Activated T-cell treated with anti-CD3 and anti-CD28 coated beads, Interleukin-2, amount 50 U/mL, for 72 hours (primary cell): ENCODE measurements at regions not wholly inside any gene's neighbourhood (a gene's known extent, or its start where the extent isn't known, plus 50 kb on each side); places are given as distances from the start of the nearest gene placed in this dataset.

Source experiments
- ATAC-seq, 2 donors: fragments of 150-1000 bp; cut with Tn5 transposase; replicated peaks in 1 of 2; 2 replicates each; pipeline ENCODE4 v1.10.0; 2021; ENCODE audit warnings: moderate library complexity in 2 of 2, mild to moderate bottlenecking in 1 of 2
- DNase-seq, 2 donors: peaks; one replicate each; pipeline ENCODE4 v3.0.0; 2021 to 2022; ENCODE audit warnings: mixed read lengths in 1 of 2
- H3K27ac Mint-ChIP-seq: one replicate; pipeline ENCODE4 v1.8.0; 2022; ENCODE audit warnings: mild to moderate bottlenecking, moderate library complexity, mixed read lengths
- H3K27me3 Mint-ChIP-seq: one replicate; pipeline ENCODE4 v1.8.0; 2022; ENCODE audit warnings: low read depth, mixed read lengths
- H3K36me3 Mint-ChIP-seq, 2 donors: one replicate each; pipeline ENCODE4 v1.8.0; 2022; ENCODE audit warnings: mixed read lengths in 2 of 2, mild to moderate bottlenecking in 1 of 2; ENCODE audit not compliant: insufficient read depth in 2 of 2
- H3K4me1 Mint-ChIP-seq: one replicate; pipeline ENCODE4 v1.8.0; 2022; ENCODE audit warnings: low read depth, mixed read lengths
- H3K4me3 Mint-ChIP-seq, 2 donors: one replicate each; pipeline ENCODE4 v1.8.0; 2022; ENCODE audit warnings: mild to moderate bottlenecking in 2 of 2, mixed read lengths in 2 of 2, moderate library complexity in 2 of 2
- H3K9me3 Mint-ChIP-seq, 2 donors: one replicate each; pipeline ENCODE4 v1.8.0; 2022; ENCODE audit warnings: mixed read lengths in 2 of 2

DNA sequence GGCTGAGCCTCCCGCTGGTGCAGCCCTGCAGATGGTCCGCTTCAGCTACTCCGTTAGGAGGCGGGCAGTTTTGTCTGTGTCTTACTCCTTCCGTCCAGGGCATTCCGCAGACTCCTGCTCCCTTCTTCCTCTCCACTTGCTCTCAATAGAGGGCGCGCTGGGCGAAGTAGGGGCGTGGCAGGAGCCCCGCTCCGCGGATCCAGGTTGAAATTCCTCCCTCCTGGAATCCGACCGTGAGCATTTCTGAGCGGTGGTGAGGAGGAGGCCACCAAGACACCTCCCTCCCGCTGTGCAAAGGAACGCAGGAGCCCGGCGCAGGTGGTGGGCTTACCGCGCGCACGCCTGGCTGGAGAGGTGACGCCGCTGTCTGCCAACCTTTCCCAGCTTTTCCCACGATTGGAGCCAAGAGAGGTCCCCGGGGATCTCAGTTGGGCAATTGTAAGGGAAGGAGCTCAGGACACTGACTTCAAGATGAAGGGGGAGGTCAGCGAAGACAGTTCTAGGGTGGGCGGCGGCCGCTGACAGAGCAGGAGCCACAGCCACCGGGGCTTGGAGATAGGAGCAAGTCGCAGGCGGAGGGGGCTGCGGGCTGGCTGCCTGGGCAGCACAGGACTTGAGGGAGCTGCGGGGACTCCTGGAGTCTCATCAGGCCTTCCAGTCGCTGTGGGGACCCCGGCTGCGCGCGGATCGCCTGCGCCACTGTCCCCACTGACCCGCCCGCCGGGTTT lies 1011.3 kb downstream of the XPNPEP1 start:
- no peak for DNase-seq
- H3K4me1 Mint-ChIP-seq: no peaks in the 10 kb centered on the region
- peaks cover under 1 to 2% of the 10 kb centered on the region in 2 donors for H3K36me3 Mint-ChIP-seq
- no peak overlapping the region for H3K4me3 Mint-ChIP-seq
- no peak for ATAC-seq
- peaks cover 2 to 4% of the 10 kb centered on the region in 2 donors for H3K9me3 Mint-ChIP-seq
- H3K27ac Mint-ChIP-seq: no peak overlapping the region
- H3K27me3 Mint-ChIP-seq: no peaks in the 10 kb centered on the region

GRCh38 chr10:108908096-108908495 lies 1015.2 kb downstream of the XPNPEP1 start:
- H3K27me3 Mint-ChIP-seq: no peaks in the 10 kb centered on the region
- H3K9me3 Mint-ChIP-seq: peaks cover 6 to 8% of the 10 kb centered on the region in 2 donors
- DNase-seq (no peak), ATAC-seq (no peak)
- H3K27ac Mint-ChIP-seq: no peak overlapping the region
- H3K4me3 Mint-ChIP-seq: no peak overlapping the region
- no peaks in the 10 kb centered on the region for H3K4me1 Mint-ChIP-seq
- peaks cover 0 to 2% of the 10 kb centered on the region in 2 donors for H3K36me3 Mint-ChIP-seq

GRCh38 chr10:108905821-108906220 lies 1017.5 kb downstream of the XPNPEP1 start:
- ATAC-seq (no peak), DNase-seq (no peak)
- Mint-ChIP-seq H3K9me3 (peaks cover 6 to 8% of the 10 kb centered on the region in 2 donors), H3K4me3 (no peak overlapping the region), H3K27me3 (no peaks in the 10 kb centered on the region), H3K4me1 (no peaks in the 10 kb centered on the region), H3K36me3 (peaks cover 0 to 3% of the 10 kb centered on the region in 2 donors), H3K27ac (no peak overlapping the region)

GRCh38 chr10:108905171-108905570 lies 1018.1 kb downstream of the XPNPEP1 start:
- ATAC-seq (no peak), DNase-seq (no peak)
- Mint-ChIP-seq H3K4me3 (no peak overlapping the region), H3K36me3 (peaks cover 0 to 3% of the 10 kb centered on the region in 2 donors), H3K9me3 (peaks cover 6 to 8% of the 10 kb centered on the region in 2 donors), H3K27ac (no peak overlapping the region), H3K4me1 (no peaks in the 10 kb centered on the region), H3K27me3 (no peaks in the 10 kb centered on the region)

GRCh38 chr10:108904163-108904838 lies 1019.0 kb downstream of the XPNPEP1 start:
- no peaks in the 10 kb centered on the region for H3K27me3 Mint-ChIP-seq
- H3K9me3 Mint-ChIP-seq: peaks cover 8% of the 10 kb centered on the region in 2 donors
- no peak overlapping the region for H3K4me3 Mint-ChIP-seq
- no peak for ATAC-seq
- no peaks in the 10 kb centered on the region for H3K4me1 Mint-ChIP-seq
- DNase-seq: no peak
- no peak overlapping the region for H3K27ac Mint-ChIP-seq
- peaks cover 0 to 3% of the 10 kb centered on the region in 2 donors for H3K36me3 Mint-ChIP-seq

GRCh38 chr10:108902619-108903285 lies 1020.6 kb downstream of the XPNPEP1 start:
- ATAC-seq (no peak), DNase-seq (no peak)
- H3K27ac Mint-ChIP-seq: no peak overlapping the region
- peaks cover 5 to 7% of the 10 kb centered on the region in 2 donors for H3K9me3 Mint-ChIP-seq
- H3K4me3 Mint-ChIP-seq: no peak overlapping the region
- H3K4me1 Mint-ChIP-seq: no peaks in the 10 kb centered on the region
- no peaks in the 10 kb centered on the region for H3K27me3 Mint-ChIP-seq
- H3K36me3 Mint-ChIP-seq: peaks cover 0 to 3% of the 10 kb centered on the region in 2 donors

DNA sequence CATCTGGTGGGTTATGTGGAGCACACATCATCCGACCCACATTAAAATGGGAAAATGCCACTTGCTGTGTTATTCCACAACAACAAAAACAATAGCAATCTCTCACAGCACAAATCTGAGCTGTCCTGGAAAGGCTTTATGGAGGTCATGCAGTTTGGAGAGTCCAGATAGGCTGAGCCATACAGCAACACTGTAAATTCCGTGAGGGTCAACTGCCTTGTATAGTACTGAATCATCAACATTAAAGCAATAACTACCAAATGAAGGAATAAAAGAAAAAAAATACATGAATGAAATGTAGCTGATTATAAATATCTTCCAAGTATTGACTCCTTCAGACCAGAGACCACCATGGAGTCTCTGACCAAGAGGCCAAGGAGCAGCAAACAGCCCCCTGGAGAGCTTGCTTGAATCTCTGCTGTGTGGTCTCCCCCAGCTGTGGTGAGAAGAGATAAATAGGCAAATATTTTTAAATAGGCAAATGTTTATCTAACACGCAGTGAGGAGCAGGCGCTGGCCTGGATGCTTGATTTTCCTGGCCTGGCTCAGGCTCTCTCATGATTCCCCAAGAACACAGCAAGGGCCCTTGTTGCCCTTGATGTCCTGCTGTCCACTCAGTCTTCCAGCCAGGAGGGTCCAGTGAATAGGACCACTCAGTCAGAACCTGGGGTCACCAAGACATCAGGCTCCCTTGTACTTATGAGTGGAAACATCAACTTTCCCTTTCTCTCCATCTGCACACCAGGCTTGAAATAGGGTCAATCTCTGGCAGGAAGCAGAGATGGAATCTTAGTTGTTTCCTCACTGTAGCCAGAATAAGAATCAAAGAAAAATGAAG lies 1021.3 kb downstream of the XPNPEP1 start:
- no peak overlapping the region for H3K4me3 Mint-ChIP-seq
- DNase-seq (no peak), ATAC-seq (no peak)
- H3K4me1 Mint-ChIP-seq: no peaks in the 10 kb centered on the region
- peaks cover 4 to 9% of the 10 kb centered on the region in 2 donors for H3K9me3 Mint-ChIP-seq
- H3K27ac Mint-ChIP-seq: no peak overlapping the region
- no peaks in the 10 kb centered on the region for H3K27me3 Mint-ChIP-seq
- H3K36me3 Mint-ChIP-seq: peaks cover 0 to 3% of the 10 kb centered on the region in 2 donors

DNA sequence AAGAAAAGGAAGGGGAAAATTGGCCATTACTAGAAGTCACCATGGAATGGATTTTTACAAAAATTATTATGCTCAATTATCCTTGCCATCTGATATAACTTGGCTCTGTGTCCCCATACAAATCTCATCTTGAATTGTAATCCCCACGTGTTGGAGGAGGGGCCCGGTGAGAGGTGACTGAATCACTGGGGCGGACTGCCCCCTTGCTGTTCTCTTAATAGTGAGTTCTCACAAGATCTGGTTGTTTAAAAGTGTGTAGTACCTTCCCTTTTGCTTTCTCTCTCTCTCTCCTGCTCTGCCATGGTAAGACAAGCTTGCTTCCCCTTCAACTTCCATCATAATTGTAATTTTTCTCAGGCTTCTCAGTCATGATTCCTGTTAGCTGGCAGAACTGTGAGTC lies 1023.6 kb downstream of the XPNPEP1 start:
- peaks cover 0 to 3% of the 10 kb centered on the region in 2 donors for H3K36me3 Mint-ChIP-seq
- no peak for DNase-seq
- H3K4me3 Mint-ChIP-seq: no peak overlapping the region
- no peaks in the 10 kb centered on the region for H3K27me3 Mint-ChIP-seq
- ATAC-seq: no peak
- H3K27ac Mint-ChIP-seq: no peak overlapping the region
- H3K4me1 Mint-ChIP-seq: no peaks in the 10 kb centered on the region
- peaks cover 4 to 7% of the 10 kb centered on the region in 2 donors for H3K9me3 Mint-ChIP-seq

DNA sequence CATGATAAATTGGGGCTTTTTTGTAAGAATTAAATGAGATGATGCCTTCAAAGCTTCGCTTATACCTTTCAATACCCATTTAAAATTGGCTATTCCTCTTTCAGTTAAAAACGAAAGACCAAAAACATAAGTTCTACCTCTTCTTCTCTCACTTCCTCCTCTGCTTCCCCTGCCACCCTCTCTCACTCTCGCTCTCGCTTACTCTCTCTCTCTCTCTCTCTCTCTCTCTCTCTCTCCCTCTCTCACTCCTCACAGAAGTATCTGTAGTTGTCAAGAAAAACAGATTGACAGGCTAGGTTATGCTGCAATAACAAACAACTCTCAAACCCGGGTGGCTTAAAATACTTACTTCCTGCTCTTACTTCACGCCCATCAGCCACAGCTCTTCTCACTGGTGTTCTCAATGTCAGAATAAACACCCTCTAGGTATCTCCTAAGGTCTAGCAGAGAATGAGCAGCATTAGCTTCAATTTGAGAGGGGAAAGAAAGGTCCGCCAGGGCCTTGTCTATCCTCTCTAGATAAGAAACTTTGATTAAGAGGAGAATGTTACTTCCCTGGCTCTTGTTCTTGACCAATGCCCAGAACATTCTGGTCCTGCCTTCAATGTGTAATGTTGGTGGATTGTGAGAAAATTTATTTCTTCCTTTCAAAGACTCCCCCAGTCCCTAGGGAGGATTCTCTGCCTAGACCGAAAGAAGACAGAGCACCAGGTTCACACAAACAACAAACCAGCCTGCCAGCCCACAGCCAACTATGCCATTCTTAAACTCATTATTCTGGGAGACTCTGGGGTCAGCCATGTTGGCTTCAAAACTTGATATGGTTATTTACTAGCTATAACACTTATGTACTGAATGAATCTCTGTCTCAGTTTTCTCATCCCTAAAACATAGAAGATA lies 1028.7 kb downstream of the XPNPEP1 start:
- H3K27me3 Mint-ChIP-seq: no peaks in the 10 kb centered on the region
- no peaks in the 10 kb centered on the region for H3K4me1 Mint-ChIP-seq
- no peak overlapping the region for H3K4me3 Mint-ChIP-seq
- H3K27ac Mint-ChIP-seq: no peak overlapping the region
- no peaks in the 10 kb centered on the region for H3K36me3 Mint-ChIP-seq
- DNase-seq (no peak), ATAC-seq (no peak)
- H3K9me3 Mint-ChIP-seq: peaks cover 6 to 9% of the 10 kb centered on the region in 2 donors

DNA sequence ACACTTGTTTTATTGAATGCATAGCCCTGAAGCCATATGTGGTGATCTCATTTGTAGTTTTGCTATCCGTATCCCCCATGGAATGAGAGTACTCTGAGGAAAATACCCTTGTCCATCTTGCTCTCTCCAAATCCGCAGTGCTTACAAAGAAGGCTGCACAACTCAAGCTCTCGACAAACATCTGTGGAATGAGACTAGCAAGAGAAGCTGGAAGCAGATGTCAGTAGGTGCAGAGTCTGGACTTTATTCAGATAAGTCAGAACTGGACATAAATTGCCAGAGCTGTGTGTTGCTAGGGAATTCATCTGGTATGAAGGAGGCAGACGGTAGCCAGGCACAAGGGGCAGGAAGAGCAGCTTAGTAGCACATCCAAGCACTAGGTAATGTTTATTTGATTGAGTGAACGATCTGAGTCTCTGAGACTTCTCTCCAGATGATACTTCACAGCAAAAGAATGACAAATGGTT lies 1046.2 kb downstream of the XPNPEP1 start:
- DNase-seq (no peak), ATAC-seq (no peak)
- Mint-ChIP-seq H3K9me3 (peaks cover 0 to 2% of the 10 kb centered on the region in 2 donors), H3K27ac (no peak overlapping the region), H3K27me3 (no peaks in the 10 kb centered on the region), H3K4me1 (no peaks in the 10 kb centered on the region), H3K4me3 (no peak overlapping the region), H3K36me3 (no peaks in the 10 kb centered on the region)

DNA sequence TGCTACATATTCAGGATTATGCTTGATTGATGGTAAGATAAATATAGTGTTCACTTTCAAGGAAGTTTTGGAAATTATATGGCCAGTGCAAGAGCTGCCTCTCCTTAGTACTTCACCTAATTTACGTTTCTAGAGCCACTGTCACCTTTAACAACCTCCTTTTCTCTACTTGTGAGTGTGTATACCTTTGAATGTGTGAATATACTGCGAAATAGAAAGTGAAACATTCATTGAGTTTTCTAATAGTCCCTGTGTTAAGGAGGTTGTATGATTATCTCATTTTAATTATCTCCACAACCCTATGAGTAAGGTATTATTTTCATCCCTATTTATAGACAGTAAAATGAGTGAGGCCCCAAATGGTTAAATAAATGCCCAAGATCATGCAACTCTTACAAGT lies 1050.5 kb downstream of the XPNPEP1 start:
- H3K9me3 Mint-ChIP-seq: peaks cover 0 to 2% of the 10 kb centered on the region in 2 donors
- H3K27me3 Mint-ChIP-seq: no peaks in the 10 kb centered on the region
- H3K4me3 Mint-ChIP-seq: no peak overlapping the region
- ATAC-seq (no peak), DNase-seq (no peak)
- no peaks in the 10 kb centered on the region for H3K36me3 Mint-ChIP-seq
- H3K27ac Mint-ChIP-seq: no peak overlapping the region
- no peaks in the 10 kb centered on the region for H3K4me1 Mint-ChIP-seq

GRCh38 chr10:108868881-108869280 lies 1054.4 kb downstream of the XPNPEP1 start:
- ATAC-seq (no peak), DNase-seq (no peak)
- no peak overlapping the region for H3K4me3 Mint-ChIP-seq
- no peaks in the 10 kb centered on the region for H3K4me1 Mint-ChIP-seq
- no peak overlapping the region for H3K27ac Mint-ChIP-seq
- no peaks in the 10 kb centered on the region for H3K27me3 Mint-ChIP-seq
- H3K9me3 Mint-ChIP-seq: peaks cover 4 to 8% of the 10 kb centered on the region in 2 donors
- H3K36me3 Mint-ChIP-seq: no peaks in the 10 kb centered on the region
